ENCODE measurements at regions not wholly inside any gene's neighbourhood (a gene's known extent, or its start where the extent isn't known, plus 50 kb on each side); places are given as distances from the start of the nearest gene placed in this dataset.
"Not testable (repeated sequence)": the region's sequence is repeated elsewhere in the genome, so short reads cannot be mapped to it uniquely, and the experiment has no call there.

GRCh38 chr15:32506787-32507186 lies 51.4 kb upstream of the GOLGA8O start:
- H3K36me3 ChIP-seq (ENCODE audit: control insufficient read depth, insufficient read depth, low read length): not testable (repeated sequence)

GRCh38 chr15:32505633-32506032 lies 50.2 kb upstream of the GOLGA8O start:
- H3K4me3 ChIP-seq (ENCODE audit: low read length); DNase-seq (ENCODE audit: low read depth, low spot score); H3K36me3 ChIP-seq (ENCODE audit: control insufficient read depth, insufficient read depth, low read length); H3K4me1 ChIP-seq (ENCODE audit: control insufficient read depth, insufficient read depth, low read length); H3K27ac ChIP-seq (ENCODE audit: low read length); H3K9me3 ChIP-seq (ENCODE audit: control insufficient read depth, insufficient read depth, low read length); H3K27me3 ChIP-seq (ENCODE audit: control insufficient read depth, insufficient read depth, low read length): not testable (repeated sequence)
- WGBS (ENCODE audit: insufficient coverage, insufficient read length): no CpG with 5 or more reads among the region's 4 CpGs

More at GRCh38 chr15:32506787-32507186, 51.4 kb upstream of the GOLGA8O start:
- not testable (repeated sequence) for DNase-seq (ENCODE audit: low read depth, low spot score); H3K4me1 ChIP-seq (ENCODE audit: control insufficient read depth, insufficient read depth, low read length); H3K4me3 ChIP-seq (ENCODE audit: low read length); H3K9me3 ChIP-seq (ENCODE audit: control insufficient read depth, insufficient read depth, low read length); H3K27me3 ChIP-seq (ENCODE audit: control insufficient read depth, insufficient read depth, low read length); H3K27ac ChIP-seq (ENCODE audit: low read length)
- WGBS (ENCODE audit: insufficient coverage, insufficient read length): no CpG with 5 or more reads among the region's 2 CpGs
